ENCODE measurements at regions not wholly inside any gene's neighbourhood (a gene's known extent, or its start where the extent isn't known, plus 50 kb on each side); places are given as distances from the start of the nearest gene placed in this dataset.

DNA sequence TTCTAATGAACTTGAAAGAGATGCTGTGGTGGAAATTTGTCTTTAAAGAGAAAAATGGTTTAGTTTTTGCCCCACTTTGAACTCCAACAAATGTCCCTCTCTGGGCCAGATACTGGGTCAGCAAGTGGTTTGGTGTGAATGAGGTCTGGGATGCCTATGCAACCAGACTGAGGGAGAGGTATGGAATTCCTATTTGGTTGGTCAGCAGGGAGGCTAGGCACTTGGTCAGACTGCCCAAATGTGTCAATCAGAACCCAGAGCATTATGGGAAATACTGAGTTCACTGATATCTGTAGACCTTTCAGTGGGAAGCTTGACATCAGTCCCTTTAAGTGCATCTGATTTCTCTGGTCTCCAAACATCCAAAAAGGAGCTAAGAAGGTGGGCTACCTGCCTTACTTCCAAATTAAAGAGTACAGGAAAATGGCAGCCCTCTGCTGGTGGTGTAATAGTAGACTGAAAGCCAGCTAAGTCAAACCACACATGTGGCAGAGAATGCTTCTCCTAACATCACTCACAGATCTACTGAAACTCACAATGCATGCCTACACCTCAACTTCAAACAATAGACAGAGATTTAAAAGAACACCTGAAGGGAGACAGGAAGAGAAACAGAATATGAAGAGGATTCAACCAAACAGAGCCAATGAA, 510.1 kb downstream of the PLA2G4A start:
- intact Hi-C loops (cut with micrococcal nuclease): no loop called here
- no peak overlapping the region for H3K27ac Mint-ChIP-seq
- DNase-seq: no peak
- H3K27ac ChIP-seq (ENCODE audit: low read depth, low read length): no peak overlapping the region
- POLR2A ChIA-PET (ENCODE audit: partially characterized antibody): no interaction called here
- CTCF ChIA-PET (ENCODE audit: partially characterized antibody): no interaction called here
- H3K27me3 ChIP-seq (ENCODE audit: insufficient read depth, low read length): no peaks in the 10 kb centered on the region
- H3K9me3 Mint-ChIP-seq: peaks cover 0 to 4% (median 0%) of the 10 kb centered on the region in 8 donors
- no peaks in the 10 kb centered on the region for H3K4me1 ChIP-seq (ENCODE audit: insufficient read depth, low read length)
- no peaks in the 10 kb centered on the region for H3K36me3 Mint-ChIP-seq
- no peaks in the 10 kb centered on the region for H3K9me3 ChIP-seq (ENCODE audit: control insufficient read depth in 1 of 2, low read length in 2 of 2)
- no peaks in the 10 kb centered on the region for H3K36me3 ChIP-seq (ENCODE audit: insufficient read depth, low read length)
- H3K4me3 Mint-ChIP-seq: no peak overlapping the region
- no peaks in the 10 kb centered on the region for H3K27me3 Mint-ChIP-seq
- no peak overlapping the region for H3K4me3 ChIP-seq (ENCODE audit: low read length in 2 of 2)
- H3K4me1 Mint-ChIP-seq: no peaks in the 10 kb centered on the region

DNA sequence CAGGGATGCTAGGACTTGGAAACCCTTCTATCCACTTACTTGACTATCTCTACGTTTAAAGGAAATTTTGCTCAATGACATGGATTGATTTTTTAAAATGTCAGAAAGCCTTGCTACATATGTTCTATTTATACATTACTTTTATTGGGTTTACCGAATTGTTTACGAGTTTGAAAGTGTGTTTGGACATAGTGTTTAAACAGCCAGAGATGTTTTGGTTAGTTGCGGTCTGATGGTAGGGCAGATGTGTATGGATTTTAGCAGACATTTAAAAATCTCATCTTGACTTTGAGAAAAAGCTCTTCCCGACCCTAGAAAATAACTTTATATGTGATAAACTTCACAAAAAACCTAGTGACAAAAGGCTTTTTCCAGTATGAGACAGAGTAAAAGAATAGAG, 513.7 kb downstream of the PLA2G4A start:
- Mint-ChIP-seq H3K9me3 (peaks cover 0 to 3% (median 0%) of the 10 kb centered on the region in 8 donors), H3K4me1 (no peaks in the 10 kb centered on the region), H3K27me3 (no peaks in the 10 kb centered on the region), H3K36me3 (no peaks in the 10 kb centered on the region), H3K4me3 (no peak overlapping the region), H3K27ac (no peak overlapping the region)
- Histone ChIP-seq H3K27ac (ENCODE audit: low read depth, low read length) (no peak overlapping the region), H3K4me1 (ENCODE audit: insufficient read depth, low read length) (no peaks in the 10 kb centered on the region), H3K36me3 (ENCODE audit: insufficient read depth, low read length) (no peaks in the 10 kb centered on the region), H3K27me3 (ENCODE audit: insufficient read depth, low read length) (no peaks in the 10 kb centered on the region), H3K9me3 (ENCODE audit: control insufficient read depth in 1 of 2, low read length in 2 of 2) (no peaks in the 10 kb centered on the region), H3K4me3 (ENCODE audit: low read length in 2 of 2) (no peak overlapping the region)
- DNase-seq: no peak
- intact Hi-C loops (cut with micrococcal nuclease): no loop called here
- CTCF ChIA-PET (ENCODE audit: partially characterized antibody): no interaction called here
- POLR2A ChIA-PET (ENCODE audit: partially characterized antibody): no interaction called here

DNA sequence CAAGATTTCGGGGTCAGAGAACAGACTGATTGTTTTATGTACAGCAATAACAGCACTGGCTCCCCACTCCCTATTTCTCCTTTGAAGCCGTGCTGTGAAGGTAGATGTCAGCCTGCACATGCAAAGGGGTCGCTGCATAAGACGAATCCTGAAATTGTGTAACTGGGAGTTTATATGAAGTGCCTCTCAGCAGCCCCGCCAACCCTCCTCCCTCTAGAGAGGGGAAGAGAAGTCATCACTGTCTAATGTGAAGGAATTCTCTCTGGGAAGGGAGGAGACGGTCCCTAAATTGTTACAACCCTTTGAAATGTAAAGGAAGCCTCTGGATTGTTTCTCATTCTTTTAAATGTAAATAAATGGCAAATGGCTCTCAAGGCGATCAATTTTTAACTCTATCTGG, 545.3 kb downstream of the PLA2G4A start:
- no peaks in the 10 kb centered on the region for H3K27me3 ChIP-seq (ENCODE audit: insufficient read depth, low read length)
- intact Hi-C loops (cut with micrococcal nuclease): no loop called here
- Mint-ChIP-seq H3K4me1 (no peaks in the 10 kb centered on the region), H3K36me3 (no peaks in the 10 kb centered on the region), H3K27ac (no peak overlapping the region), H3K4me3 (no peak overlapping the region), H3K27me3 (no peaks in the 10 kb centered on the region), H3K9me3 (peaks cover 0 to 11% (median 5%) of the 10 kb centered on the region in 8 donors)
- H3K4me1 ChIP-seq (ENCODE audit: insufficient read depth, low read length): no peaks in the 10 kb centered on the region
- H3K27ac ChIP-seq (ENCODE audit: low read depth, low read length): no peak overlapping the region
- no peak for DNase-seq
- POLR2A ChIA-PET (ENCODE audit: partially characterized antibody): no interaction called here
- no peak overlapping the region for H3K4me3 ChIP-seq (ENCODE audit: low read length in 2 of 2)
- H3K36me3 ChIP-seq (ENCODE audit: insufficient read depth, low read length): no peaks in the 10 kb centered on the region
- H3K9me3 ChIP-seq (ENCODE audit: control insufficient read depth in 1 of 2, low read length in 2 of 2): no peaks in the 10 kb centered on the region
- CTCF ChIA-PET (ENCODE audit: partially characterized antibody): no interaction called here

DNA sequence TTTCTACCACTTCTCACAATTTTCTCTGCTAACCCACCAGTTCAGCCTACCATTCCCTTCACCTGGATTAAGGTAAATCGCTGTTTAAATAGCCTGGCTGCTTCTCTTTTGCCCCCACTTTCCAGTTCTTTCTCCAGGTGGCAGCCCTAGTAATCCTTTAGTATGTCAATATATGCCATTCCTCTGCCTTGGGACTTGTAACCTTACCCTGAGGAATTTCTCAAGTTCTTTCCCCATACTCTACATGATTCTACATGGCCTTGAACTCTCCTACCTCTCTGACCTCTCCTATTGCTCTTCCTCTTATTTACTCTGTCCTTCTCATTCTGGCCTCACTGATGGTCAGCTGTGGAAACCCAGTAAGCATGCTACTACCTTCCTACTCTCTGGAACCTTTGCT, 546.0 kb downstream of the PLA2G4A start:
- H3K27me3 ChIP-seq (ENCODE audit: insufficient read depth, low read length): no peaks in the 10 kb centered on the region
- no peaks in the 10 kb centered on the region for H3K9me3 ChIP-seq (ENCODE audit: control insufficient read depth in 1 of 2, low read length in 2 of 2)
- peaks cover 0 to 11% (median 5%) of the 10 kb centered on the region in 8 donors for H3K9me3 Mint-ChIP-seq
- H3K4me1 Mint-ChIP-seq: no peaks in the 10 kb centered on the region
- no peaks in the 10 kb centered on the region for H3K4me1 ChIP-seq (ENCODE audit: insufficient read depth, low read length)
- ChIA-PET POLR2A (ENCODE audit: partially characterized antibody) (no interaction called here), CTCF (ENCODE audit: partially characterized antibody) (no interaction called here)
- no peak overlapping the region for H3K4me3 Mint-ChIP-seq
- H3K27ac ChIP-seq (ENCODE audit: low read depth, low read length): no peak overlapping the region
- no peaks in the 10 kb centered on the region for H3K36me3 Mint-ChIP-seq
- no peaks in the 10 kb centered on the region for H3K27me3 Mint-ChIP-seq
- H3K4me3 ChIP-seq (ENCODE audit: low read length in 2 of 2): no peak overlapping the region
- intact Hi-C loops (cut with micrococcal nuclease): no loop called here
- H3K36me3 ChIP-seq (ENCODE audit: insufficient read depth, low read length): no peaks in the 10 kb centered on the region
- H3K27ac Mint-ChIP-seq: no peak overlapping the region
- DNase-seq: no peak

DNA sequence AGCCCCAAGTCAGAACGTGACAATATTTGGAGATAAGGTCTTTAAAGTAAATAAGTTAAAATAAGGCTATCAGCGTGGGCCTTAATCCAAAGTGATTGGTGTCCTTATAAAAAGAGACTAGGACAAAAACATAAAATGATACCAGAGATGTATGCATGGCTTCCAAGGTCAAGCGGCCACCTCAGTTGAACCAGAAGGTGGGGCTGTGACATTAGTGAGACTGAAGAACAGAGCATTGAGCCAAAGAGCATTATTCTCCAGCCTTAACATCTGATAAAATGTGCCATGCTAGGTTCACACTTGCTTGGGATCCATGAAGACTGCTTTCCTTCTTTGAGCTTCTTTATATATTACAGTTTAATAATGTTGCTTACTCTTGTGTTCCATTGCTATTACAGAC, 554.6 kb downstream of the PLA2G4A start:
- no peaks in the 10 kb centered on the region for H3K4me1 ChIP-seq (ENCODE audit: insufficient read depth, low read length)
- Mint-ChIP-seq H3K27ac (no peak overlapping the region), H3K4me3 (no peak overlapping the region), H3K9me3 (peaks cover 0 to 8% (median under 1%) of the 10 kb centered on the region in 8 donors), H3K36me3 (no peaks in the 10 kb centered on the region), H3K4me1 (no peaks in the 10 kb centered on the region), H3K27me3 (no peaks in the 10 kb centered on the region)
- H3K9me3 ChIP-seq (ENCODE audit: control insufficient read depth in 1 of 2, low read length in 2 of 2): no peaks in the 10 kb centered on the region
- intact Hi-C loops (cut with micrococcal nuclease): no loop called here
- H3K27me3 ChIP-seq (ENCODE audit: insufficient read depth, low read length): no peaks in the 10 kb centered on the region
- no peak overlapping the region for H3K27ac ChIP-seq (ENCODE audit: low read depth, low read length)
- CTCF ChIA-PET (ENCODE audit: partially characterized antibody): no interaction called here
- H3K4me3 ChIP-seq (ENCODE audit: low read length in 2 of 2): no peak overlapping the region
- POLR2A ChIA-PET (ENCODE audit: partially characterized antibody): no interaction called here
- no peaks in the 10 kb centered on the region for H3K36me3 ChIP-seq (ENCODE audit: insufficient read depth, low read length)
- DNase-seq: no peak

DNA sequence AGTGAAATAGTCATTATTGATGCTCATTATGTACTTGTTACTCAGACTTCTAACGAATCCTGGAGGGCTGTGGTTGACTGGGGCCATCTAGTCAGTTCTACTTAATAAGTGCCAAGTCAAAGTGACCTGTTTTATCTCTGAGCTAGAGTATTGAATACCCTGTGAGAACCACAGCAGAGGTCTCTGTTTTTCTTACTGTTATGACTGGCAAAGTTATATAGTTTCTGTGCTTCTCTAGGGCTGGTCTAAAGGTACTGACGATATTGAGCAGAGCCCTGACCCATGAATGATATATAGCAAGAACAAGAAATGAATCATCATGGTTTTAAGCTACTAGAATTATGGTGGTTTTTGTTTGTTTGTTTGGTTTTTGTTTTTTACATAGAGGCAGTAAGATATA, 555.8 kb downstream of the PLA2G4A start:
- Mint-ChIP-seq H3K4me1 (no peaks in the 10 kb centered on the region), H3K27me3 (no peaks in the 10 kb centered on the region), H3K36me3 (no peaks in the 10 kb centered on the region), H3K27ac (no peak overlapping the region), H3K9me3 (peaks cover 0 to 8% (median 0%) of the 10 kb centered on the region in 8 donors), H3K4me3 (no peak overlapping the region)
- intact Hi-C loops (cut with micrococcal nuclease): no loop called here
- no peaks in the 10 kb centered on the region for H3K9me3 ChIP-seq (ENCODE audit: control insufficient read depth in 1 of 2, low read length in 2 of 2)
- DNase-seq: no peak
- H3K27ac ChIP-seq (ENCODE audit: low read depth, low read length): no peak overlapping the region
- ChIA-PET POLR2A (ENCODE audit: partially characterized antibody) (no interaction called here), CTCF (ENCODE audit: partially characterized antibody) (no interaction called here)
- H3K27me3 ChIP-seq (ENCODE audit: insufficient read depth, low read length): no peaks in the 10 kb centered on the region
- no peak overlapping the region for H3K4me3 ChIP-seq (ENCODE audit: low read length in 2 of 2)
- no peaks in the 10 kb centered on the region for H3K36me3 ChIP-seq (ENCODE audit: insufficient read depth, low read length)
- H3K4me1 ChIP-seq (ENCODE audit: insufficient read depth, low read length): no peaks in the 10 kb centered on the region

DNA sequence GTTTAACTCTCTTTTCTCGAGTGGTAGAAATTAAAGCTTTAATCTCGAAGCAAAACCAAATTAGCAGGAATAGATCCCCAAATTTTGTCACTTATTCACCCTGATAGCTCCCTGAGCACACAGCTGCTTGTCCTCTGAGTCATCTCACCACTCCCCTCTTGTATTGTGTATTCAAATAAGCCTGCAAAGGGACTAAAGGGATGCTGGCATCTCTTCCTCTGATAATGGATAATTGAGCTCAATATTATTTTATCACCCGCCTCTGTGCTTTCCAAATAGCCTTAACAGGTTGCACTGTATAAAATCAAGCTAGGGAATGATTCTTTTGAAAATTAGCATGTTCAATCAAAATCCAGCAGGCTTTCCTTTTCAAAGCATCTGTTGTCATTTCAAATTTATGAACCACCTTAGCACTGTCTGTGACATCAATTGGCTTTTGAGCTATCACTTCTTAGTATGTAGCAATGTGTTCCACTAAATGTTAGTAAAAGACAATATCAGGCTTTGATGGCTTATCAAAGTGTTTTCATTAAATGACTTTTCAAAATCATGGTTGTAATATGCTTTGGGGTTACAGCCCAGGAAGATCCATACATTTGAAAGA, 561.6 kb downstream of the PLA2G4A start:
- Mint-ChIP-seq H3K4me1 (no peaks in the 10 kb centered on the region), H3K9me3 (peaks cover 0 to 2% (median 0%) of the 10 kb centered on the region in 8 donors), H3K36me3 (no peaks in the 10 kb centered on the region), H3K4me3 (no peak overlapping the region), H3K27ac (no peak overlapping the region), H3K27me3 (no peaks in the 10 kb centered on the region)
- no peaks in the 10 kb centered on the region for H3K36me3 ChIP-seq (ENCODE audit: insufficient read depth, low read length)
- H3K27me3 ChIP-seq (ENCODE audit: insufficient read depth, low read length): no peaks in the 10 kb centered on the region
- intact Hi-C loops (cut with micrococcal nuclease): no loop called here
- ChIA-PET POLR2A (ENCODE audit: partially characterized antibody) (no interaction called here), CTCF (ENCODE audit: partially characterized antibody) (interaction anchor here (0.6 kb wide), 1 partner anchor 1433 kb away, joined by 3 read pairs; no protein-coding TSS in a partner anchor)
- H3K9me3 ChIP-seq (ENCODE audit: control insufficient read depth in 1 of 2, low read length in 2 of 2): no peaks in the 10 kb centered on the region
- H3K27ac ChIP-seq (ENCODE audit: low read depth, low read length): no peak overlapping the region
- no peak overlapping the region for H3K4me3 ChIP-seq (ENCODE audit: low read length in 2 of 2)
- H3K4me1 ChIP-seq (ENCODE audit: insufficient read depth, low read length): no peaks in the 10 kb centered on the region
- DNase-seq: no peak
